H1 (cell line): ENCODE measurements at regions not wholly inside any gene's neighbourhood (a gene's known extent, or its start where the extent isn't known, plus 50 kb on each side); places are given as distances from the start of the nearest gene placed in this dataset.

Experiments
- CHD1 ChIP-seq: IDR thresholded peaks from 2 replicates; pipeline ENCODE4 v1.6.1; 2012; ENCODE audit warnings: low read depth, low read length, improper control_type of control experiment
- HDAC2 ChIP-seq, 2 experiments: fragments of 300-600 bp in 1 of 2; sonication (generic) in 1 of 2; IDR thresholded peaks; 2 replicates each; pipeline ENCODE4 v1.6.1; 2011 to 2012; ENCODE audit warnings: low read depth in 2 of 2, low read length in 2 of 2, mild to moderate bottlenecking in 2 of 2, moderate library complexity in 2 of 2, borderline replicate concordance in 1 of 2, inconsistent platforms in 1 of 2
- JUND ChIP-seq: IDR thresholded peaks from 2 replicates; pipeline ENCODE4 v1.6.1; 2011; ENCODE audit warnings: mild to moderate bottlenecking, improper control_type of control experiment, low read length
- POLR2A ChIP-seq, 2 experiments: IDR thresholded peaks; 1 replicate in 1 of 2; 2 replicates in 1 of 2; pipeline ENCODE4 v1.6.1; 2011; ENCODE audit warnings: low read depth in 2 of 2, low read length in 2 of 2, mild to moderate bottlenecking in 2 of 2; ENCODE audit errors: control extremely low read depth in 1 of 2
- RAD21 ChIP-seq, 2 experiments: IDR thresholded peaks in 1 of 2; conservative IDR thresholded peaks in 1 of 2; 2 replicates each; pipeline ENCODE4 v1.6.1; 2011; ENCODE audit warnings: low read depth in 2 of 2, low read length in 2 of 2, improper control_type of control experiment in 1 of 2, inconsistent platforms in 1 of 2, mild to moderate bottlenecking in 1 of 2, moderate library complexity in 1 of 2
- RBBP5 ChIP-seq: IDR thresholded peaks from 2 replicates; pipeline ENCODE4 v1.7.1; 2012; ENCODE audit warnings: low read depth, mild to moderate bottlenecking, inconsistent platforms, low read length, moderate library complexity, borderline replicate concordance
- SAP30 ChIP-seq: fragments of 300-600 bp; sonication (generic); IDR thresholded peaks from 2 replicates; pipeline ENCODE4 v1.7.1; 2012; ENCODE audit warnings: low read length, moderate library complexity, mild to moderate bottlenecking, inconsistent platforms; ENCODE audit not compliant: insufficient read depth, insufficient replicate concordance
- TAF1 ChIP-seq: IDR thresholded peaks from 2 replicates; pipeline ENCODE4 v1.6.1; 2011; ENCODE audit warnings: mild to moderate bottlenecking, low read depth, low read length
- TEAD4 ChIP-seq: IDR thresholded peaks from 2 replicates; pipeline ENCODE4 v1.6.1; 2012; ENCODE audit warnings: low read depth, low read length, inconsistent platforms, mixed read lengths
- YY1 ChIP-seq: IDR thresholded peaks from 2 replicates; pipeline ENCODE4 v1.6.1; 2011; ENCODE audit warnings: low read depth, mild to moderate bottlenecking, low read length
- ZNF274 ChIP-seq: IDR thresholded peaks from 2 replicates; pipeline ENCODE4 v1.7.0; 2012; ENCODE audit warnings: low read length, borderline replicate concordance; ENCODE audit errors: extremely low read depth
- TF ChIP-seq, protein P1 (sequence below), 3 experiments: IDR thresholded peaks; 1 replicate in 2 of 3; 2 replicates in 1 of 3; pipeline versions ENCODE4 v1.5.1 to v1.6.1; 2011; ENCODE audit warnings: low read length in 3 of 3, mild to moderate bottlenecking in 3 of 3, inconsistent platforms in 2 of 3, low read depth in 1 of 3, moderate library complexity in 1 of 3; ENCODE audit not compliant: insufficient read depth in 1 of 3; ENCODE audit errors: control extremely low read depth in 1 of 3
- TF ChIP-seq, protein P2 (sequence below): IDR thresholded peaks from 2 replicates; pipeline ENCODE4 v1.6.1; 2011; ENCODE audit warnings: low read depth, mild to moderate bottlenecking, low read length; ENCODE audit not compliant: insufficient read depth

DNA sequence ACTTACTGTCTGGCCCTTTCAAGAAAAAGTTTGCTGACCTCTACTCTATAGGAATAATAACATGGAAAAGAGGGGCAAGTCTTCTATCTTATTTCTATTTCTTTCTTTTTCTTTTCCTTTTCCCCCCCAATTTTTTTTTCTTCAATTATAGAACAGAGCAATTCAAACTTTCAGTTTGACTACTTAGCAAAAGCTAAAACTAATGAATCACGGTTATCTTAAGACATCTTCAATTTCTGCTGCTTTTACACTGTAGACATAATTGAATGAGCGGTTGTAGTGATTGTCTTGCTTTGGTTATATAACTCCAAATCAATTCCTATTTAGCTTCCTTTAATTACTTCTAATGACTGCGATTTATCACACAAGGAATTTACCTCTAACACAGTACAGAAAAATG lies 74.3 kb upstream of the P2RY1 start:
- TF ChIP-seq RAD21 (IDR thresholded peaks at IDR 0.05 in 1 of 2, conservative IDR thresholded peaks at IDR 0.05 in 1 of 2; ENCODE audit: low read depth in 2 of 2, low read length in 2 of 2) (no peak), SAP30 (no peak), ZNF274 (no peak), CHD1 (no peak), JUND (no peak), TEAD4 (no peak), RBBP5 (no peak), TAF1 (no peak), POLR2A (IDR thresholded peaks at IDR 0.05; ENCODE audit: control extremely low read depth in 1 of 2, low read depth in 2 of 2, low read length in 2 of 2) (no peak), YY1 (no peak), HDAC2 (IDR thresholded peaks at IDR 0.05; ENCODE audit: borderline replicate concordance in 1 of 2, low read depth in 2 of 2, low read length in 2 of 2) (no peak)
- TF ChIP-seq, protein P1, sequence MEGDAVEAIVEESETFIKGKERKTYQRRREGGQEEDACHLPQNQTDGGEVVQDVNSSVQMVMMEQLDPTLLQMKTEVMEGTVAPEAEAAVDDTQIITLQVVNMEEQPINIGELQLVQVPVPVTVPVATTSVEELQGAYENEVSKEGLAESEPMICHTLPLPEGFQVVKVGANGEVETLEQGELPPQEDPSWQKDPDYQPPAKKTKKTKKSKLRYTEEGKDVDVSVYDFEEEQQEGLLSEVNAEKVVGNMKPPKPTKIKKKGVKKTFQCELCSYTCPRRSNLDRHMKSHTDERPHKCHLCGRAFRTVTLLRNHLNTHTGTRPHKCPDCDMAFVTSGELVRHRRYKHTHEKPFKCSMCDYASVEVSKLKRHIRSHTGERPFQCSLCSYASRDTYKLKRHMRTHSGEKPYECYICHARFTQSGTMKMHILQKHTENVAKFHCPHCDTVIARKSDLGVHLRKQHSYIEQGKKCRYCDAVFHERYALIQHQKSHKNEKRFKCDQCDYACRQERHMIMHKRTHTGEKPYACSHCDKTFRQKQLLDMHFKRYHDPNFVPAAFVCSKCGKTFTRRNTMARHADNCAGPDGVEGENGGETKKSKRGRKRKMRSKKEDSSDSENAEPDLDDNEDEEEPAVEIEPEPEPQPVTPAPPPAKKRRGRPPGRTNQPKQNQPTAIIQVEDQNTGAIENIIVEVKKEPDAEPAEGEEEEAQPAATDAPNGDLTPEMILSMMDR (IDR thresholded peaks at IDR 0.05; ENCODE audit: control extremely low read depth in 1 of 3, insufficient read depth in 1 of 3, low read depth in 1 of 3, low read length in 3 of 3): no peak
- TF ChIP-seq, protein P2, sequence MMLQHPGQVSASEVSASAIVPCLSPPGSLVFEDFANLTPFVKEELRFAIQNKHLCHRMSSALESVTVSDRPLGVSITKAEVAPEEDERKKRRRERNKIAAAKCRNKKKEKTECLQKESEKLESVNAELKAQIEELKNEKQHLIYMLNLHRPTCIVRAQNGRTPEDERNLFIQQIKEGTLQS: no peak
